ENCODE measurements at regions not wholly inside any gene's neighbourhood (a gene's known extent, or its start where the extent isn't known, plus 50 kb on each side); places are given as distances from the start of the nearest gene placed in this dataset.

GRCh38 chr13:110965755-110966134 lies 50.9 kb upstream of the ANKRD10 start:
- TF ChIP-seq LEF1 (IDR thresholded peaks at IDR 0.05; ENCODE audit: borderline replicate concordance) (no peak), BHLHE40 (IDR thresholded peaks at IDR 0.05; ENCODE audit: borderline replicate concordance) (no peak)

Data from HEK293T (cell line).